C4-2B (cell line): ENCODE measurements at regions not wholly inside any gene's neighbourhood (a gene's known extent, or its start where the extent isn't known, plus 50 kb on each side); places are given as distances from the start of the nearest gene placed in this dataset.

ENCODE experiments used
- H3K27ac ChIP-seq: fragments of 450-650 bp; 2 replicates; pipeline ENCODE4 v1.5.1; 2017
- CTCF ChIP-seq: fragments of 450-650 bp; conservative IDR thresholded peaks from 2 replicates; pipeline ENCODE4 v1.5.1; 2017; ENCODE audit warnings: mild to moderate bottlenecking
- ZFX ChIP-seq: fragments of 450-650 bp; IDR thresholded peaks from 2 replicates; pipeline ENCODE4 v1.6.1; 2017

GRCh38 chr21:41065539-41065938, 102.4 kb upstream of the BACE2 start:
- H3K27ac ChIP-seq = no peak overlapping the region
- TF ChIP-seq CTCF (no peak), ZFX (no peak)

DNA sequence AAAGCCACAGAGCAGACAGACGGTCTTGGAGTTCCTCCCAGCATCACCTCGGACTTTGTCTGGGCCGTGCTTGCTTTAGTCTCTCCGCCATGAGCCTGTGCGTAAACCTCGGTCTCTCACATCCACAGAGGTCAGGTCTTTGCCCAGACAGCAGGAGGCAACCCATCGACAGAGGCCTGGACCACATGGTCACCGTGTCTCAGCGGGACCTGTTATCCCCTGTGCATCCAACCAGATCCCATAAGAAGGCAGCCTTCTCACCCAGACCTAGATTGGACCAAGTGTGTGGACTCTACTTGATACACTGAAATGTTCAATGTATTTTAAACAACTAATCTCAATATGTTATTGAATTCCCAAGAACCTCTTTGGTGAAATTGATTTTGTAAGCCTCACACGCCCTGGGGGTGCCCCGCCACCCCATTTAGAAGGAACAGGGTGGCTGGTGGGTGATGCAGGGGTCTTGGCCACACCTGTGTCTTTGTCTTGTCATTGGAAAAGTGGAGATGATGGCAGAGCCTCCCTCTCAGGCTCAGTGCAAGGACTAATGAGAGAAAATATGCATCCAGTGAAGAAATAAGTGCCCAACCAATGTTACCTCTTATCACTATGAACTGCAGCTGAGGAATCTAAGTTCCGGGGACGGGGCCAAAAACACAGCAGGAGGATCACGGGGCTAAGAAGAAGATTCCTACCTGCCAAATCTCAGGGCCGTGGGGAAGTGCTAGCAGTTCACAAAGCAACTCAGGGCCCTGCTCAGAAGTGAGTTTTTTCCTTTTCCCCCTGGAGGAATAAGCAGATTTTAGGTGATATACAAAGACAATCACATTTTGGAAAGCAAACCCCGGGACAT, 101.6 kb upstream of the BACE2 start:
- TF ChIP-seq CTCF (no peak), ZFX (no peak)
- no peak overlapping the region for H3K27ac ChIP-seq

- no peak overlapping the region for H3K27ac ChIP-seq
- TF ChIP-seq CTCF (no peak), ZFX (no peak)
These were observed 100.3 kb upstream of the BACE2 start for GRCh38 chr21:41067709-41068108.

- no peak for TF ChIP-seq ZFX
- no peak overlapping the region for H3K27ac ChIP-seq
These were observed 99.5 kb upstream of the BACE2 start for GRCh38 chr21:41068496-41068895.

GRCh38 chr21:41068967-41069642, 98.9 kb upstream of the BACE2 start:
- no peak overlapping the region for H3K27ac ChIP-seq
- no peak for TF ChIP-seq ZFX
- peak; percentile 94 for TF ChIP-seq CTCF

- TF ChIP-seq CTCF = no peak
- no peak for TF ChIP-seq ZFX
- no peak overlapping the region for H3K27ac ChIP-seq
These were observed 97.7 kb upstream of the BACE2 start for GRCh38 chr21:41070284-41070683.

DNA sequence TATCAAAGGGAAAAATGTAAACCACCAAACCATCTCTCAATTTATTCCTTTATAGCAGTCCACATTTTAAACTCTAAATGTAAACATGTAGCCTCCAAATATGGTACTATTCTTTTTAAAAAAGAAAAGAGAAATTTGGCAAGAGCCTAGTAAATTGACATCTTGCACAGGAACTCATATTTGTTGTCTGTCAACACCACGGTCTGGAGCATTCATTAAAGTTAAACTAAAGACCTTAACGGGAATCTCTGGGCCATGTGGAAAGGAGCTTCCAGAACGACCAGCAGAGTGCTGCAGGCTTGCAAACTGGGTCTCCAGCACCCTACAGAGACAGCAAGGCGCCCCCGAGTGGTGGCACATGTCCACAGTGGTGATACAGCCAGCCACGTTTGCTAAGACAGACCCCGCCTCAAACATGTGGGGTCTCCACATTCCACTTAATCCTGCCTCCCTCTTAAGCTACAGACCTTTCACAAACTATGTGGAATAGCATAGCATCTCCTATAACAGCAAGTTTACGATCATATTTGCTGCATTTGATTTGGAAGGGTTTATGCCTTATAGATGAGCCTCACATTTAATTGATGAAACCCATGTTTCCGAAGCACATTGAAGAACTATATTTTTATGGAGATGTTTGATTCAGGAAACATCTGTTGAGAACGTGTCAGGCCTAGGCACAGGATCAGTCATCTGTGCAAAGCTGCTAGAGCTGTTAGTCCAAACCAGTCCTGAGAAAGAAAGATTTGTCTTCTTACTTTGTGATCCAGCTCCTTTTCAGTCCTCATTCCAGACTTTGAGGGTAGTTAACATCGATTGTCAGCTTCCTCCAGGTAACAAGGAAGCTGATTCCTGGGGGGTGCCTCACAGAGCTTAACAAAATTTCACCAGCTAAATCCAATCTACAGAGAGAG, 96.4 kb upstream of the BACE2 start:
- TF ChIP-seq CTCF = peak; percentile 30
- no peak for TF ChIP-seq ZFX
- no peak overlapping the region for H3K27ac ChIP-seq
